Dendritic cell treated with granulocyte-macrophage colony-stimulating factor and Interleukin-4, amounts not matched to agents 40 ng/mL and 50 ng/mL, for 4 days (primary cell): ENCODE measurements at regions not wholly inside any gene's neighbourhood (a gene's known extent, or its start where the extent isn't known, plus 50 kb on each side); places are given as distances from the start of the nearest gene placed in this dataset.
"Not testable (repeated sequence)": the region's sequence is repeated elsewhere in the genome, so short reads cannot be mapped to it uniquely, and the experiment has no call there.

Experiments used
- H3K27ac Mint-ChIP-seq: one replicate; pipeline ENCODE4 v1.8.0; 2022; ENCODE audit warnings: mild to moderate bottlenecking, mixed read lengths
- H3K27me3 Mint-ChIP-seq: one replicate; pipeline ENCODE4 v1.8.0; 2022; ENCODE audit warnings: mild to moderate bottlenecking, mixed read lengths
- H3K36me3 Mint-ChIP-seq: one replicate; pipeline ENCODE4 v1.8.0; 2022; ENCODE audit warnings: low read depth, mixed read lengths
- H3K4me1 Mint-ChIP-seq: one replicate; pipeline ENCODE4 v1.8.0; 2022; ENCODE audit warnings: low read depth, mixed read lengths
- H3K4me3 Mint-ChIP-seq: one replicate; pipeline ENCODE4 v1.8.0; 2022; ENCODE audit warnings: mild to moderate bottlenecking, moderate library complexity, mixed read lengths
- H3K9me3 Mint-ChIP-seq: one replicate; pipeline ENCODE4 v1.8.0; 2022; ENCODE audit warnings: mixed read lengths
- intact Hi-C: fragments of 100-400 bp; cut with micrococcal nuclease; formaldehyde crosslinking; loops from one replicate; pipeline ENCODE4 v1.15.0; 2022

GRCh38 chr5:57735279-57736153 is 252.9 kb upstream of the ACTBL2 start:
- H3K36me3 Mint-ChIP-seq, H3K4me1 Mint-ChIP-seq, H3K27ac Mint-ChIP-seq, H3K27me3 Mint-ChIP-seq, H3K9me3 Mint-ChIP-seq, H3K4me3 Mint-ChIP-seq, intact Hi-C loops: not testable (repeated sequence)

DNA sequence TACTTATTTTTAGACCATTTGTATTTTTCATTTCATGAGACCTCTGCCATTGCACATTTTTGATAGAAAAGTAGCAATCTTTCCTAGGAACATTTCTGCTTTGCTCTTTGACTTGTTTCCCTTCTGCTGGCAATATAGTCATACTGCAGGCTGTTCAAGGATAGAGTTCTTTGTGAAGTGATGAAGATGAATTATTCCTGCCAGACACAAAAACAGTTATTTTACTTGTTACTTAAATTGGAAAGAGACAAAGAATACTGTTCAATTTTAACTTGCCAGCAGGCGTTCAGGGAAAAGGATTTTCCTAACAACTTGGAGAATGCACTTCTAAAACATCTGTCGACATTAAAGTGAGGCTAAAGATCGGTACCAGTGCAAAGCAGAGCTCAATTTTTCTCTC is 251.7 kb upstream of the ACTBL2 start:
- H3K9me3 Mint-ChIP-seq, result no peaks in the 10 kb centered on the region
- H3K36me3 Mint-ChIP-seq, result no peaks in the 10 kb centered on the region
- no peak overlapping the region for H3K4me3 Mint-ChIP-seq
- H3K27ac Mint-ChIP-seq, result no peak overlapping the region
- H3K27me3 Mint-ChIP-seq, result no peaks in the 10 kb centered on the region
- no peaks in the 10 kb centered on the region for H3K4me1 Mint-ChIP-seq
- intact Hi-C loops, result no loop called here

DNA sequence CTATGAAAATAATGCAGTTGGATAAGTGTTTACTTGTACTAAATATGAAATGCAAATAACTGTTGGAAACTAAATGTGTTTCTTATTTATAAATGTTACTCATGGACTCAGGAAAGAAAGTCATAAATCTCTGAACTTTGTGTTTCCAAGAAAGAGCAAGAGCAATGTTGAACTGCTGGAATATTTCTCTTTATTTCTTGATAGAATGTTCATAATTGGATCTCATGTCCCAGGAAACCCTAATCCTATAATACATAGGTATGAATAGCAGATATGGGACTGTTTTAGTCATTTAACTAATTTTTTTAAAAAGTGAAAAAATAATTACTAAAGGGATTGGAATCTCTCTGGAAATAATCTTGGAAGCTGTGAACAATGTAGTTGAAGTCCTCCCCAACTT is 245.0 kb upstream of the ACTBL2 start:
- Mint-ChIP-seq H3K36me3 (no peaks in the 10 kb centered on the region), H3K27ac (no peak overlapping the region), H3K9me3 (peaks cover 9% of the 10 kb centered on the region), H3K4me1 (no peaks in the 10 kb centered on the region), H3K27me3 (no peaks in the 10 kb centered on the region), H3K4me3 (no peak overlapping the region)
- intact Hi-C loops, result no loop called here

- Mint-ChIP-seq H3K27me3 (no peaks in the 10 kb centered on the region), H3K9me3 (peaks cover 9% of the 10 kb centered on the region), H3K4me3 (no peak overlapping the region), H3K4me1 (no peaks in the 10 kb centered on the region), H3K36me3 (no peaks in the 10 kb centered on the region), H3K27ac (no peak overlapping the region)
- intact Hi-C loops, result no loop called here
These were observed 243.3 kb upstream of the ACTBL2 start for GRCh38 chr5:57725658-57726504.

DNA sequence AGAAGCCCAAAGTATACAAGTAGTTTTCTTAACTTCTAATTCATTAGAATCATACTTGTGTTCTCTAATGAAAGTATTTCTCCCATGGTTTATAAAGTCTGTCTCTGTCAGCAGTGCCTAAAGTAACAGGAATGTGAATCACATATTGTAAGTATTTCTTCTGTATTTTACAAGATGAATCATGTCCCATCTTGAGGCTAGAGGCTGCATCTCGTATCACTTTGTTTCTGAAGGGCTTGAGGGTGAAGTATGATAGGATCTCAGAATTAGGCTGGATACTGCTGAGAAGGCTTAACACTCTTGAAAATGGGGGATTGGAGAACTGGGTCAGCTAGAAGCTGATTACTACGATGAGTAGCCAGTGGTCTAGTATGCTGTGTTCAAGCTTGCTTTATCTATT is 242.2 kb upstream of the ACTBL2 start:
- Mint-ChIP-seq H3K4me1 (no peaks in the 10 kb centered on the region), H3K9me3 (peaks cover 9% of the 10 kb centered on the region), H3K27me3 (no peaks in the 10 kb centered on the region), H3K4me3 (no peak overlapping the region), H3K27ac (no peak overlapping the region), H3K36me3 (no peaks in the 10 kb centered on the region)
- intact Hi-C loops, result no loop called here

DNA sequence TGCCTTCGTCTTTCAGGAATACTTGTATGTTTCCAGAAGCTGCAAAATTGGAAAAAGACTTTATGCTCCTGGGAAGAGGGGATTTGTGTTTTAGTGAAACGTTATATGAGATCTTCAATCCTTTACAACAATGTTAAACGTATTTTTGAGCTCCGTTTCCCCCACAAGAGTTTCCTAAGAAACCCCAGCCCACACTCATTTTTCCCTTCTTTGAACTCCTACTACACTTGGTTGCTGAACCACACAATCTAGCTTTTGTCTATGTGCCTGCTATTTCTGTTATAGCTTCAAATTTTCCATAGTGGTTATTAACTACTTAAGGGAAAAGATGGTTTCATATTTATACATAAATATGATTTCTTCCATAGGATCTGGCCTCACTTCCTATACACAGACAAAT is 238.6 kb upstream of the ACTBL2 start:
- H3K27ac Mint-ChIP-seq, result no peak overlapping the region
- H3K27me3 Mint-ChIP-seq, result no peaks in the 10 kb centered on the region
- H3K36me3 Mint-ChIP-seq, result no peaks in the 10 kb centered on the region
- H3K9me3 Mint-ChIP-seq, result no peaks in the 10 kb centered on the region
- intact Hi-C loops, result no loop called here
- H3K4me3 Mint-ChIP-seq, result no peak overlapping the region
- no peaks in the 10 kb centered on the region for H3K4me1 Mint-ChIP-seq

DNA sequence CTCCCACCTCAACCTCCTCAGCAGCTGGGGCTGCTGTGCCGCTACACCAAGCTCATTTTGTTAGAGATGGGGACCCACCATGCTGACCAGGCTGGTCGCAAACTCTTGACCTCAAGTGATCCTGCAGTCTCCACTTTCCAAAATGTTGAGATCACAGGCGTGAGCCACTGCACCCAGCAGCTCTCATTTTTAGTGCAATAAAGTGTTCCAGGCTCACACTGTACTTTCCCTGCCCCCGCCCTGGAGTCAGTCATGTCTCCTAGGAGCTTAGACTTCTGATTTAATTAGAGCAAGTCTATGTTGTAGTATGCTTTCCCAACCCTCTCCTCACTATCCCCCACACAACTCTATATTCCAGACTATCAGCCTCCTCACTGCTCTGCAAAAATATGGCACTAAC is 238.0 kb upstream of the ACTBL2 start:
- H3K36me3 Mint-ChIP-seq, result no peaks in the 10 kb centered on the region
- H3K9me3 Mint-ChIP-seq, result no peaks in the 10 kb centered on the region
- H3K4me3 Mint-ChIP-seq, result no peak overlapping the region
- intact Hi-C loops, result no loop called here
- H3K27me3 Mint-ChIP-seq, result no peaks in the 10 kb centered on the region
- no peaks in the 10 kb centered on the region for H3K4me1 Mint-ChIP-seq
- no peak overlapping the region for H3K27ac Mint-ChIP-seq

DNA sequence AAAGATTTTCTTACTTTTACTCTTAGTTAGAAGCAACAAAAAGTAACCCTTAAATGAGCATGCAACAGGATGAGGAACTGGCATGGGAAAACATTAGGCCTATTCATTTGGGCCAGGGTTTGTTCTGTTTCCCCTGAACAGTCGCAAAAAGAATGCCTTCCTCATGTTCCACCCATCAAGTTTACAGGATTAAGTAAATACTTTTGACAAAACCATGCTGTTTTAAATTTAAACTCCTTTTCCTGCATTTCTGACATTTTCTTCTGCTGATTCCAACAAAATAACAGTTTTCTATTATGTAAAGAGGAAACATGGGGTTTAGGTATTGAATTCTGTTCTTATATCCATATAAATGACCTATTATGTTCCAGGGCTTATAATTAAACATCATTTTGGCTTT is 236.6 kb upstream of the ACTBL2 start:
- Mint-ChIP-seq H3K27me3 (no peaks in the 10 kb centered on the region), H3K27ac (no peak overlapping the region), H3K4me3 (no peak overlapping the region), H3K9me3 (no peaks in the 10 kb centered on the region), H3K36me3 (no peaks in the 10 kb centered on the region), H3K4me1 (no peaks in the 10 kb centered on the region)
- intact Hi-C loops, result no loop called here

- Mint-ChIP-seq H3K36me3 (no peaks in the 10 kb centered on the region), H3K27me3 (no peaks in the 10 kb centered on the region), H3K27ac (no peak overlapping the region), H3K4me3 (no peak overlapping the region), H3K9me3 (peaks cover 10% of the 10 kb centered on the region), H3K4me1 (no peaks in the 10 kb centered on the region)
- intact Hi-C loops, result no loop called here
These were observed 235.5 kb upstream of the ACTBL2 start for GRCh38 chr5:57718155-57718554.

- Mint-ChIP-seq H3K27ac (no peak overlapping the region), H3K36me3 (no peaks in the 10 kb centered on the region), H3K4me1 (no peaks in the 10 kb centered on the region), H3K9me3 (peaks cover 10% of the 10 kb centered on the region), H3K27me3 (no peaks in the 10 kb centered on the region), H3K4me3 (no peak overlapping the region)
- intact Hi-C loops, result no loop called here
These were observed 234.9 kb upstream of the ACTBL2 start for GRCh38 chr5:57717555-57717954.

GRCh38 chr5:57716661-57717060 is 234.1 kb upstream of the ACTBL2 start:
- H3K36me3 Mint-ChIP-seq, result no peaks in the 10 kb centered on the region
- no peak overlapping the region for H3K27ac Mint-ChIP-seq
- intact Hi-C loops, result no loop called here
- no peaks in the 10 kb centered on the region for H3K27me3 Mint-ChIP-seq
- no peaks in the 10 kb centered on the region for H3K4me1 Mint-ChIP-seq
- peaks cover 10% of the 10 kb centered on the region for H3K9me3 Mint-ChIP-seq
- no peak overlapping the region for H3K4me3 Mint-ChIP-seq

DNA sequence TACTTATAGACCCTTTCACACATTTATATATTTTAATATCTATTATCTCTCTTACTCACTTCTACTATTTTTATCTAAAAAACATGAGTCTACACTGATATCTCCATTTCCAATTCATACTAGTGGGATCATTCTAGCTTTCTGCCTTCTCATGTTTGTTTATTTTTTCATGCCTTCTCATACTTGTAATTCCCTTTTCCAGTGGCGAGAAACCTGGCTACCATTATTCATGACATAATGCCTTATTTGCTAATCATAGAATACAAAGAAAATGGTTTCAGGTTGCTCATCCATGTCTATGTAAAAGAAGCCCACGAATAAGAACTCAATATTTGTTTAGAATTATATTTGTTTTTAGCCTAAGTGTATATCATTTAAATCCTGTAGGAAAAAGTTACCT is 232.7 kb upstream of the ACTBL2 start:
- no peaks in the 10 kb centered on the region for H3K36me3 Mint-ChIP-seq
- no peak overlapping the region for H3K27ac Mint-ChIP-seq
- no peaks in the 10 kb centered on the region for H3K27me3 Mint-ChIP-seq
- H3K4me1 Mint-ChIP-seq, result no peaks in the 10 kb centered on the region
- intact Hi-C loops, result no loop called here
- no peak overlapping the region for H3K4me3 Mint-ChIP-seq
- peaks cover 10% of the 10 kb centered on the region for H3K9me3 Mint-ChIP-seq

- H3K4me3 Mint-ChIP-seq, H3K27me3 Mint-ChIP-seq, H3K36me3 Mint-ChIP-seq, intact Hi-C loops, H3K4me1 Mint-ChIP-seq, H3K27ac Mint-ChIP-seq: not testable (repeated sequence)
- peaks cover 10% of the 10 kb centered on the region for H3K9me3 Mint-ChIP-seq
These were observed 230.9 kb upstream of the ACTBL2 start for GRCh38 chr5:57713535-57713934.

DNA sequence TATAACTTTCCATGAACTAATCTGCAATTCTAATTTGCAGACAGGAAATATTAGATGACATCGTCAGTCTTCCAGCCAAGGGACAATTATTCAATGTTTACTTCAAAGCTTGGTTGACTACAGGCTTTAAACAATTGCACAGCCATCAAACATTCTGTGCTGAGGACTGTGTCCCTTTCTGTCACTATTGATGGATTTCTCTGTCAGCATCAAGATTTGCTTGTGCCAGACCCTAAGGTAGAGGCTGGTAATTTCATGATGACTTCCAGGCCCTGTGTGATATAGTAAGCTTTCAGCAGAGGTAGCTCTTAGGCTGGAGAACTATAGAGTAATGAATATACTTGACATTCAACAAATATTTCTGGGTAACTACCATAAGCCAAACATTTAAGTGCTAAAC is 229.3 kb upstream of the ACTBL2 start:
- Mint-ChIP-seq H3K27ac (no peak overlapping the region), H3K9me3 (peaks cover 10% of the 10 kb centered on the region), H3K36me3 (no peaks in the 10 kb centered on the region), H3K4me3 (no peak overlapping the region), H3K27me3 (no peaks in the 10 kb centered on the region), H3K4me1 (no peaks in the 10 kb centered on the region)
- intact Hi-C loops, result no loop called here
